IMR-90 (cell line): ENCODE measurements at regions not wholly inside any gene's neighbourhood (a gene's known extent, or its start where the extent isn't known, plus 50 kb on each side); places are given as distances from the start of the nearest gene placed in this dataset.

Source experiments
- BHLHE40 ChIP-seq: fragments of 150-350 bp; IDR thresholded peaks from 2 replicates; pipeline ENCODE4 v1.6.1; 2016; ENCODE audit warnings: mild to moderate bottlenecking, low read depth, low read length
- CHD1 ChIP-seq: IDR thresholded peaks from 2 replicates; pipeline ENCODE4 v1.6.1; 2012; ENCODE audit warnings: low read depth, low read length, improper control_type of control experiment
- CTCF ChIP-seq: conservative IDR thresholded peaks from 2 replicates; pipeline ENCODE4 v1.5.1; 2012; ENCODE audit warnings: mild to moderate bottlenecking, low read depth, low read length, improper control_type of control experiment
- ELK1 ChIP-seq: fragments of 150-350 bp; IDR thresholded peaks from 2 replicates; pipeline ENCODE4 v1.6.1; 2016; ENCODE audit warnings: low read depth, mild to moderate bottlenecking, low read length, moderate library complexity, borderline replicate concordance
- FOS ChIP-seq: fragments of 150-350 bp; IDR thresholded peaks from 2 replicates; pipeline ENCODE4 v1.6.1; 2016; ENCODE audit warnings: low read depth, low read length
- MAFK ChIP-seq: IDR thresholded peaks from 2 replicates; pipeline ENCODE4 v1.6.1; 2012; ENCODE audit warnings: low read depth, low read length, improper control_type of control experiment
- MAZ ChIP-seq: IDR thresholded peaks from 2 replicates; pipeline ENCODE4 v1.6.1; 2012; ENCODE audit warnings: low read depth, mild to moderate bottlenecking, low read length, improper control_type of control experiment, moderate library complexity, borderline replicate concordance
- MXI1 ChIP-seq: IDR thresholded peaks from 2 replicates; pipeline ENCODE4 v1.6.1; 2012; ENCODE audit warnings: low read depth, mild to moderate bottlenecking, low read length, moderate library complexity, borderline replicate concordance
- POLR2A ChIP-seq: IDR thresholded peaks from 2 replicates; pipeline ENCODE4 v1.6.1; 2012; ENCODE audit warnings: mild to moderate bottlenecking, low read depth, low read length
- RAD21 ChIP-seq: IDR thresholded peaks from 2 replicates; pipeline ENCODE4 v1.6.1; 2012; ENCODE audit warnings: low read length, improper control_type of control experiment
- RCOR1 ChIP-seq: IDR thresholded peaks from 2 replicates; pipeline ENCODE4 v1.6.1; 2012; ENCODE audit warnings: mild to moderate bottlenecking, low read length, improper control_type of control experiment; ENCODE audit not compliant: insufficient replicate concordance
- RFX5 ChIP-seq: IDR thresholded peaks from 2 replicates; pipeline ENCODE4 v1.8.0; 2012; ENCODE audit warnings: low read depth, mild to moderate bottlenecking, low read length, moderate library complexity
- SMC3 ChIP-seq: fragments of 150-350 bp; IDR thresholded peaks from 2 replicates; pipeline ENCODE4 v1.6.1; 2016; ENCODE audit warnings: low read depth, mild to moderate bottlenecking, antibody characterized with exemption, low read length, moderate library complexity

GRCh38 chr3:805326-805725 is 287.5 kb upstream of the CNTN6 start:
- TF ChIP-seq POLR2A (no peak), CTCF (no peak), ELK1 (no peak), RCOR1 (no peak), RAD21 (no peak), MAFK (no peak), RFX5 (no peak), FOS (no peak), SMC3 (no peak), MAZ (no peak), BHLHE40 (no peak), MXI1 (no peak), CHD1 (no peak)
